ENCODE measurements at regions not wholly inside any gene's neighbourhood (a gene's known extent, or its start where the extent isn't known, plus 50 kb on each side); places are given as distances from the start of the nearest gene placed in this dataset.

DNA sequence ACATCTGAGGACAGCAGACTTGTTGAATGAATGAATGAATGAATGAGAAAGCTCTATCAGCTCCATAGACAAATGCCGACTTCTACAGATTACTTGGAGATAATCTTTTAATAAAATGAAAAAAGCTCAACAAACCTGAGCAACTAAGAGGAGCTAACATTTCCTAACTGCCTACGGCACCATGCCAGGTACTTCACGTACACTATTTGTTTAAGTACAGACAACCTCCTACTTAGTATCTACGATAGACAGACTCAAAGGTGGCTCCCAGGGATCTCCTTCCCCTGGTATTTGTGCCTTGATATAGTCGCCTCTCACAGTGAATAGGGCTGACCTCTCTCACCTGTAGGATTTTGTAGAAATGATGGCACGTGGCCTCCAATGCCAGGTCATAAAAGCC is 412.2 kb upstream of the FAT1 start:
- DNase-seq, result no peak

- DNase-seq, result no peak
These were observed 415.5 kb upstream of the FAT1 start for GRCh38 chr4:187139141-187139540.

DNA sequence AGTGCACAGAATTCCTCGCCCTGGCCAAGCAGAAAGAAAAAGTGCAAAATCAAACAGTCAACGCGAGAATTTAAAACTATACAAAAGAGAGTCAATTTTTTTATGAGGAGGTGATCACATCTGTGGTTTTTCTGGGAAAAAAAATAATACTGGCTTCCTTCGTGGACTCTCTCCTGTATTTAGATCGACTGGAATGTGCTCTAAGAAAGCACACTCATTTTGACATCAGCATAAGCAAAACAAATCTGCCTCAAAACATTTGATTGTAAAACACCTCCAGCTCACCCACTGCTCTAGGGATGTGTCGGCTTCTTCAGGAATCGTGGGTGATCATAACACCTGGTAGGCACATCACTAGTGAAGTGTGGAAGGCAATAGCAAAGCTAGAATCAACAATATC is 417.4 kb upstream of the FAT1 start:
- DNase-seq, result no peak

DNA sequence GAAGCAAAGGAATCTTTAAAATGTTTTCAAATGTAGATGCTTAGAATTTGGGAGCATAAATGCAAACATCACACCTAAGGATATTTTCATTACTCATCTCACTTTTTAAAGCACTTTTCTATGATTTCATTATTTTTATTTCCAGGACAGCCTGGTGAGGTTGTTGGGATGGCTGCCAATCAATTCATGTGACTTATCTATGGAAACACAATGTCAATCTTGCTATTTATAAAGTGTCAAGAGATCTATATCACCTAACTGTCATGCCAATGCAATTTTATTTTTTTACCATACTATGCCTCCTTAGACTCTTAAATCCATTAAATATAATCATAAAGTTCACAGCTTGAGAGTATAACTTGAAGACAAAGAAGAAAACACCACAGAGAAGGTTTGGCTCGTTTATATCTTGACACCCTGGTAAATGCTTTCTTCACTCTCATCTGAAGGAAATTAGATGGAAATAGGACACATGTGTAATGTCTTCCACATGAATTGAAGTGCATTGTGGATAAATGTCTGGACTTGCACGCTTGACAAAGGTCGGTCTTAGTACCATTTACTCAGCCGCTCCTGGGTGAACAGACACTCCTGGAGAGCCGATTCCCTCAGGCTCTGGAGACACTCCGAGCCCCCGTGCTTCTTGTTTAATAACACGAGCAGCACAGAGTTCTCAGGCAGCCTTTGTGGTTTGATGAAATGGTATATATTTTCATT is 425.7 kb upstream of the FAT1 start:
- DNase-seq, result no peak

DNA sequence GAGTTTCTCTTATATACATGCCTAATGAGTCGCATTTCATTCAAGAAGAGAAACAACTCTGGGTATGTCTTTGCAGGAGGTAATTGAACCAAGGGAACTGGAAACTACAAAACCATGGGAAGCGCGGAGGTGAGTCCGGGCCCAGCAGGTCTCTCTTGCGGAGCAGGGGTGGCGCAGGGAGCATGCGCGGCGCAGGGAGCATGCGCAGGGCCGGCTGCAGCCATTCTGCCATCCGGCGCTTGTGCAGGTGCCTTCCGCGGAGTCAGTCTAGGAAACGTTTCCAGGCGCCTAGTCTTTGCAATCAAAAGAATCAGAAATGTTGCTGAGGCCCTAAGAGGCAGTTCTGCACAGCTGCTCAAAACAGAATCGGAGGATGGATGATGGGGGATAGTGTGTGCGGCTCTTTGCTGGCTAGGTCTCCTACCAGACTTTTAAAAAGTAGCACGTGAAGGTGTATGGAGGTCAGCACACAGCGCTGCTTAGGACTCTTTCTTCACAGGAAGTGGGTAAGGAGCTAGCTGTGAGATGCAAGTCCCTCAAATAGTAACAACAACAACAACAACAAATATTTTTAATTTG is 433.8 kb upstream of the FAT1 start:
- no peak for DNase-seq

GRCh38 chr4:187158003-187158402 is 434.3 kb upstream of the FAT1 start:
- no peak for DNase-seq

GRCh38 chr4:187160486-187160885 is 436.8 kb upstream of the FAT1 start:
- DNase-seq, result no peak

- no peak for DNase-seq
These were observed 443.3 kb upstream of the FAT1 start for GRCh38 chr4:187166886-187167512.

DNA sequence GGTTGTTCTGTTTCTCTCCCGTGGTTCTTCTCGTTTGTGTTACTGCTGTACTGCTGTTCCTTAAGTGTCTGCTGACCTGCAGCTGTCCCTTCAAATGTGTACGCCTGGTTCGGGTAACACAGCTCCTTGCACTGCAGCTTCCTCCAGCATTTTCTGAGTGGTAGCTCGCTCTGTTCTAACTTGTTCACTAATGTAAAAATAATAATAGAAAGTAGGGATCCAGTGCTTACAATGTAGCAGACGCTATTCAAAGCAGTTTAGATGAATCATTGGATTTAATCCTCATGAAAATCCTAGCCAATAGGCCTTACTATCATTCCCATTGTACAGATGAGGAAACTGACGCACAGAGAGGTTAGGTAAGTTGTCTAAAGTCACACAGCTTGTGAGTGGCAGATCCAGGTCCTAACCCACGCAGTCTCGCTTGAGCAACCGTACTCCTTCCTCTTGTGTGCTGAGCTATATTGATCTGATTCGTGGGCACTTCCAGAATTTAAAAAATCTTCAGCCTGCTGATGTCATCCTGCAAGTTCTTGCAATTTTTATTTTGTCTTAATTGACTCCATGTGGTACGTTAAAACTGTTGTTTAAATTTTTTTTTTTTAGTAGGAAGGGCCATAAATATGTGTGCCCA is 448.2 kb upstream of the FAT1 start:
- DNase-seq, result peak; percentile 25

- no peak for DNase-seq
These were observed 448.7 kb upstream of the FAT1 start for GRCh38 chr4:187172340-187172761.

GRCh38 chr4:187174749-187175148 is 451.1 kb upstream of the FAT1 start:
- DNase-seq, result no peak

DNA sequence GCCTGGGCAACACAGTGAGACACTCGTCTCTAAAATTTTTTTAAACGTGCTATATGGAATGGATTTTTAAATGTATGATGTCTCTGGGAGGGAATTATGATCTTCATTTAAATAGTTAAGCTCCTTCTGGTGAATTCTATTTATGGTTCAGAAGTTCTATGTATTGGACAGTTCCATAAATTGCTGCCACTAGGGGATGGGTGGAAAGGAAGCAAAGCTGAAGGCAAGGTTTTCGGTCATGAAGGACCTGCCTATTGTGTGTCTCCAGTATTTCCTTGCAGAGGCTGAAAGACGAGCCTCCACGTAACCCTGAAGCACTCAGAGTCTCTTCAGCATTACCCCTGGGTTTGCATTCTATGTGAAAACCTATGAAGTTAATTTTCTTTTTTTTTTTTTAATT is 451.5 kb upstream of the FAT1 start:
- no peak for DNase-seq

DNA sequence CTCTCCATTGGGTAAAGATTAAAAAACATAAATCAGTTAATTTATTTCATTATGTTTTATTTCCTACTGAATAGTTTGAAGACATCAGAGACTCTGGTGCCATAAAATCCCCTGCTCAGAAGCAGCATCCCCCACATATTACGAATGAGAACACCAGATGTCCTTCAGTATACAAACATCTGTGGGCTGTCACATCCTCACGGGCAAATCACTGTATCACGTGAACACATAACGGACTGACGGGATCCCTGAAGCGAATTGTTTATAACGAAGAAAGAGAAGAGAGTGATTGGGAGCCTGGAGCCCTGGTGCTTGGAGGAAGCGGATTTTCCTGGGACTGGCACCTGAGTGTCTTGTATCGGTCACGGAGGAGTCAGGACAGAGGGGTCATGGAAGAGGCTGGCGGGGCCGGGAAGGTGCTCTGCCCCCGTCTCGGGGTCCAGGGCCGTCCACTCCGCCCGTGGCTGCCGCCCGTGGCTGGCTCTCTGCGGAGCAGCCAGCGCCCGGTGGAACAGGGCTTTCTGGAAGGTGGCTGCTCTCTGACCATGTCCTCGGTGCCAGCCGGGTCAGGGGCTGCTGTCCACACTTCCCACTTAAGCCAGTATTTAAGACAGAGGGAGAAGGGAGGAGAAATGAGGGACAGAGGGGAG is 452.7 kb upstream of the FAT1 start:
- DNase-seq, result peak; percentile 10

- DNase-seq, result no peak
These were observed 454.4 kb upstream of the FAT1 start for GRCh38 chr4:187178084-187178483.

GRCh38 chr4:187178587-187178986 is 454.9 kb upstream of the FAT1 start:
- DNase-seq, result no peak

DNA sequence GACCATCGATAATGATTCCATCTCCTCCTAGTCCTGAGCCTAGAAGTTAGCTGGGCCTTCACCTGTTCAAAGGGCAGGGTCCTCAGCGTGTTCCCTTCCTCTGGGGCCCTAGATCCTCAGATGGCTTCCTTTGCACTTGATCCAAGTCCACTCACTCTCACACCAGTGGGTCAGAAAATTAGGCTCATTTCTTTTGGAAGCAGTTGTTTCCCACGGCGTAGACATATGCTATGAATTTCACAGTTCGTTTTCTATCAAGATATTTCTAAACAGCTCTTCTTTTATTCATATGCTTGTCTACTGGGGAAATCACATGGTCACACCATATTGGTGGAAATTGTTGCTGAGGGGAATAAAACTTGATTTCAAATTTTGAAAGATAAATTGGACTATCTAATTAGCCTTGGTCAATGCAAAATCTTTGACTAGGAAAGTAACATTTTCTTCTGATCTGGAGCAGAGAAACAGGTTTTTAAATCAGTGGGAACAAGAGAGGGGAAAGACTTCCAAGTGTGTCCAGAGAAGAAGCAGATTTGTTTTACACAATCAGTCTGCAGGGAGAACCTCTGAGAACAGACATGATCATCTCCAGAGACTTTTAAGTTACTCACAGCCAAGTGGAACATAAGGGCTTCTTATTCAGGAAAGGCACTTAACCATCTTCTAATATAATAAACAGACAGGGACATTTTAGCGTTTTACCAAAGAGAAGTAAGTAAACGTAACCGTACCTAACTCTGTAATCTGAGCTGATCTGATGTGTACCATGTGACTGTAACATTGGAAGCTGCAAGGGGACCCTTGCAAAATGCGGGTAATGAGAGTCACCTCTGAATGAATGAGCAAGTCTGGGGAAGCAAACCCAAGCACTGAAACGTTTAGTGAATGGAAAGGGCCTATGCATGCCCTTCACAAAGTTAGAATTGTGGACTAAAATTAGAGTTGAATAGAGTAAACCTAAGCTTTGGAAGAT is 455.7 kb upstream of the FAT1 start:
- DNase-seq, result peak; percentile 20

DNA sequence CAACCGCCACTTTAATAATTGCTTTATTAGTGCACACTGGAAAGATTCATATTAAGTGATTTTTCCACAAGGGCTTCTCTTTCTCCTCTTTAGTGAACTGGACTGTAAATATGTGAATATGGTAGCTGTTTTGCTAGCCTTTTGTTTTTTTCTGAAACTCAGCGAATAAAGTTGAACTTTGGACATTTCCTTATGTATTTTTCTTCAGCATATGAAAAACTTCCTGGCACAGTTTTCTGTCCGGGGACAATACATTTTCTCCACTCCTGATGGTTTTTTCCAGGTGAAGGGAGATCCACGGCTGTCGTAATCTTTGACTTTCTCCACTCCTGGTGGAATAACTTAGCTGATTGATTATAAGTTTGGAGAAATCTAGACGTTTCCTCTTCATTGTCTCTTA is 457.4 kb upstream of the FAT1 start:
- no peak for DNase-seq

DNA sequence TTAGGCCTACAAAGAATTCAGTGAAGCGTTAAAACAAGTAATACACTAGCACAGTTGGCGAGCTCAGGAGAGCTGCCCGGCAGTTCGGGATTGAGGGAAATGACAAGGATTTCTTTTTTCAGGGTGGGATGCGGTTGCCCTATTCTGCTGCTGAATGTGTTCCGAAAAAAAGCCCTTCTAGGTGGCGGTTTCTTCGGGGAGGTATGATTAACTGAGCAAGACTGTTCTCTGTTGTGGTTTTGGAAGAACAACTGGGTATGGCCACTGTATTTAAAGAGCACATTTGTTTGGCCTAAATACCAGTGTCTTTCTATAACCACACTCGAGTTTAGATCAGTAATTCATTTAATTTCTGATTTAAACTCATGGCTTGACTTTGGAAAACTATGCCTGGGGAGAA is 459.7 kb upstream of the FAT1 start:
- DNase-seq, result no peak

DNA sequence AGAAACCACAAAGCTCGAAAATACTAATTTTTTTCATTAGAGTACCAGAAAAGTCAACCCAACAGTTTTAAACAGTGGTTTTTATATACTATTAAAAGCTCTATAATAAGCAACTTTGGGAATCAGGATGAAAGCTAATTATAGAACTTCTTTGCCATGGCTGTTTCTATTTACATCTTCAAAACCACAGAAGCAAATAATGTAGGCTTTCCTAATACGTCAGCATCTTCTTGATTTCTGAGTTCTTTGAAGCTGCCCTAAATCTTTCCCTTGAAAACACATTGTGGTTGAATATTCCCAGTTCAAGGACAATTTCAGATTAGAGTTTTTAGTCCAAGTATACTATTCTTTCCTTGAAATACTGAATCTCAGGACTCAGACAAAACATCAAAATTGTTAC is 460.2 kb upstream of the FAT1 start:
- peak; percentile 32 for DNase-seq

- no peak for DNase-seq
These were observed 460.9 kb upstream of the FAT1 start for GRCh38 chr4:187184508-187184907.

GRCh38 chr4:187188118-187188517 is 464.5 kb upstream of the FAT1 start:
- DNase-seq, result no peak

- DNase-seq, result no peak
These were observed 465.1 kb upstream of the FAT1 start for GRCh38 chr4:187188741-187189140.
